Cardiac muscle cell (in vitro differentiated cells and primary cell): ENCODE measurements at regions not wholly inside any gene's neighbourhood (a gene's known extent, or its start where the extent isn't known, plus 50 kb on each side); places are given as distances from the start of the nearest gene placed in this dataset.

Experiments
- DNase-seq, 2 donors: peaks; one replicate each; pipeline versions ENCODE4 v3.0.0 to v3.0.0-alpha.2; 2010 to 2017; ENCODE audit warnings: low read depth in 1 of 2, low spot score in 1 of 2
- H3K27ac ChIP-seq: fragments of 200-600 bp; sonication (generic); 2 replicates; pipeline ENCODE4 v1.5.1; 2016
- H3K27me3 ChIP-seq: fragments of 200-600 bp; sonication (generic); 2 replicates; pipeline ENCODE4 v1.6.0; 2016; ENCODE audit warnings: control low read depth
- H3K36me3 ChIP-seq: fragments of 200-600 bp; sonication (generic); 2 replicates; pipeline ENCODE4 v1.5.1; 2016; ENCODE audit warnings: control low read depth
- H3K4me1 ChIP-seq: fragments of 200-600 bp; sonication (generic); 2 replicates; pipeline ENCODE4 v1.8.1; 2017; ENCODE audit warnings: low read depth, mild to moderate bottlenecking, mixed run types
- H3K4me3 ChIP-seq: fragments of 200-600 bp; sonication (generic); 2 replicates; pipeline ENCODE4 v1.5.1; 2016; ENCODE audit warnings: mild to moderate bottlenecking
- H3K9me3 ChIP-seq: fragments of 200-600 bp; sonication (generic); 2 replicates; pipeline ENCODE4 v1.5.1; 2017; ENCODE audit warnings: low read depth, mild to moderate bottlenecking, control low read depth
- TF ChIP-seq, protein P1 (sequence below): IDR thresholded peaks from 2 replicates; pipeline ENCODE4 v1.5.1; 2012; ENCODE audit warnings: low read depth, mild to moderate bottlenecking, low read length

DNA sequence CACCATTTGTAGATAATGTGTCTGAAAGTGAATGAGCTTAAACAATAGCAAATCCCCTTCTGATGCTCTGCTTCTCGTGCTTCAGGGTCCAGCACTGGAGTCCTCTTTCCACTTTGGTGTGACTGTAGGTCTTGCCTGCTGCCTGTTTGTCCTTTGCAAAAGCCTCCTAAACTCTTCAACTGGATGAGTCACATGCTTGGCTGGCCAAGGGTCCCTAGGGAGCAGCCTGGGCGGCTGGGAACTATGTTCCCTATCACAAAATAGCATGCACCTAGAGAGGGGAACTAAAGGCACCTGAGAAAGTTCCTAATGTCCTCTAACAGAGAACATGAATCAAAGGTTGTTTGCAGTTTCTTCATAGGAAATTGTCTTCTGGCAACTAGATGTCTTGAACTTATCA, 607.2 kb upstream of the PLXNA2 start:
- Histone ChIP-seq H3K4me3 (no peak overlapping the region), H3K4me1 (no peaks in the 10 kb centered on the region), H3K27me3 (no peaks in the 10 kb centered on the region), H3K9me3 (no peaks in the 10 kb centered on the region), H3K27ac (no peak overlapping the region), H3K36me3 (no peaks in the 10 kb centered on the region)
- no peak for DNase-seq
- TF ChIP-seq, protein P1, sequence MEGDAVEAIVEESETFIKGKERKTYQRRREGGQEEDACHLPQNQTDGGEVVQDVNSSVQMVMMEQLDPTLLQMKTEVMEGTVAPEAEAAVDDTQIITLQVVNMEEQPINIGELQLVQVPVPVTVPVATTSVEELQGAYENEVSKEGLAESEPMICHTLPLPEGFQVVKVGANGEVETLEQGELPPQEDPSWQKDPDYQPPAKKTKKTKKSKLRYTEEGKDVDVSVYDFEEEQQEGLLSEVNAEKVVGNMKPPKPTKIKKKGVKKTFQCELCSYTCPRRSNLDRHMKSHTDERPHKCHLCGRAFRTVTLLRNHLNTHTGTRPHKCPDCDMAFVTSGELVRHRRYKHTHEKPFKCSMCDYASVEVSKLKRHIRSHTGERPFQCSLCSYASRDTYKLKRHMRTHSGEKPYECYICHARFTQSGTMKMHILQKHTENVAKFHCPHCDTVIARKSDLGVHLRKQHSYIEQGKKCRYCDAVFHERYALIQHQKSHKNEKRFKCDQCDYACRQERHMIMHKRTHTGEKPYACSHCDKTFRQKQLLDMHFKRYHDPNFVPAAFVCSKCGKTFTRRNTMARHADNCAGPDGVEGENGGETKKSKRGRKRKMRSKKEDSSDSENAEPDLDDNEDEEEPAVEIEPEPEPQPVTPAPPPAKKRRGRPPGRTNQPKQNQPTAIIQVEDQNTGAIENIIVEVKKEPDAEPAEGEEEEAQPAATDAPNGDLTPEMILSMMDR: no peak

DNA sequence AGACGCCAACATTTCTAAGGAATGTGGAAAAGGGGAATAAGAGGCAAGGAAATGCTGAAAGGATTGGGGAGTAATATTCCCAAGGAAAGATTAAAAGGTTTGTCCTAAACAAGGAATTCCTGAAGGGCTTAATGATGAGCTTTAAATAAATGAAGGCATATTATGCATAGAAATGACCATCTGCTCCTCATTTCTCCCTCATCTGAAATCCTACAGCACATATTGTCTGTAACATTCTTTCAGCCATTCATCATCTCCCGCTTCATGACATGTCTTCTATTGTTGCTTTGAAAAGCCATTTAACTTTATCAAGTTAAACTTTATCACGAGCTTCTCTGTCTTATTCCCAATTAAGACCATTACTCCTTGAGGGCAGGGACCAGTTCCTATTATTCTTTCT, 608.7 kb upstream of the PLXNA2 start:
- H3K4me3 ChIP-seq: no peak overlapping the region
- H3K36me3 ChIP-seq: no peaks in the 10 kb centered on the region
- H3K4me1 ChIP-seq: no peaks in the 10 kb centered on the region
- no peaks in the 10 kb centered on the region for H3K9me3 ChIP-seq
- H3K27ac ChIP-seq: no peak overlapping the region
- no peak for DNase-seq
- TF ChIP-seq, protein P1: no peak
- no peaks in the 10 kb centered on the region for H3K27me3 ChIP-seq

DNA sequence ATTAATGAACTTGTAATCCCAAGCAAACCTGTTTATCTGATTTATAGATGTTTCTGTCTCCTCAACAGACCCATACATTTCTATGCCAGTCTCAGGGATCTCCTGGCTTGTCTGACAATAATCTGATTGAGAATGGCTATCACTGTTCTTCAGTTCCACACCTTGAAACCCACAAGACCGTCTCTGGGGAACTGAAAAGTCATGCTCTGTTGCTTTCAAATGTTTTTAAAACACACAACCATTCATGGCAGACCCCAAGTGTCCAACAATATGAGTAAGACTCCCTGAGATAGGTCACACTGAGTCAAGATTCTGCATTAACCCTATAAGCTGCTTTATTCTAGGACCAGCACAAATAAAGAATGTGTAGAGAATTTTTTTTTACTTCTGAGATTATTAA, 611.2 kb upstream of the PLXNA2 start:
- no peak for DNase-seq
- Histone ChIP-seq H3K4me1 (no peaks in the 10 kb centered on the region), H3K4me3 (no peak overlapping the region), H3K9me3 (no peaks in the 10 kb centered on the region), H3K27me3 (no peaks in the 10 kb centered on the region), H3K27ac (no peak overlapping the region), H3K36me3 (no peaks in the 10 kb centered on the region)
- TF ChIP-seq, protein P1: no peak

DNA sequence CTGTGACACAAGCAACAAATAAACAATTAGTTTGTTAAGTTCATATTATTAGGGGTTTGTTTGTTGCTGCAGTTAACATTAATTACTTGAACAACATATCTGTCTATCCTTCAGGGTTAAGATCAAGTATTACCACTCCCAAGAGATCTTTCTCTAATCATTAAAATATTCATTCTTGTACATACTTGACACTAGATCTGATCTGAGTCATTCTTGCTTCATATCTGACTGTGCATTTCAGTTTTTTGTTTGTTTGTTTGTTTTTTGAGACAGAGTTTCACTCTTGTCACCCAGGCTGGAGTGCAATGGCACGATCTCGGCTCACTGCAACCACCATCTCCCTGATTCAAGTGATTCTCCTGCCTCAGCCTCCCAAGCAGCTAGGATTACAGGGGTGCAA, 613.3 kb upstream of the PLXNA2 start:
- H3K27ac ChIP-seq: no peak overlapping the region
- TF ChIP-seq, protein P1: no peak
- H3K4me3 ChIP-seq: no peak overlapping the region
- DNase-seq: no peak
- no peaks in the 10 kb centered on the region for H3K9me3 ChIP-seq
- H3K27me3 ChIP-seq: no peaks in the 10 kb centered on the region
- H3K4me1 ChIP-seq: no peaks in the 10 kb centered on the region
- H3K36me3 ChIP-seq: no peaks in the 10 kb centered on the region

DNA sequence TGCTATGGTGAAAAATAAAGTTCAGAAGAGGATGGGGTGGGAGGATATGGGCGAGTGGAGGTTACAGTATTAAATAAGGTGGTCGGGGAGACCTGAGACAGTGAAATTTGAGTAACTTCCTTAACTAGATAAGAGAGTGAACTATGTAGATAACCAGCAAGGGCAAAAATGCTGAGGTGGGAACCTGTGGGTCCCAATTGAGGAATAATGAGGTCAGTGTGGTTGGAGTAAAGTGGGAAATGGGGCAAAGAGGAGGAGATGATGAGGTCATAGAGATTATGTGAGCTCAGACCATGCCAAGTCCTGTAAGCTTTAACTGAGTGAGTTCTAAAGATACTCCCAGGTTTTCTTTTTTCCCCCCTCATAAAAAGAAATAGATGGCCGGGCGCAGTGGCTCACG, 614.6 kb upstream of the PLXNA2 start:
- no peak overlapping the region for H3K4me3 ChIP-seq
- H3K9me3 ChIP-seq: no peaks in the 10 kb centered on the region
- H3K4me1 ChIP-seq: no peaks in the 10 kb centered on the region
- DNase-seq: no peak
- TF ChIP-seq, protein P1: no peak
- H3K27ac ChIP-seq: no peak overlapping the region
- H3K27me3 ChIP-seq: no peaks in the 10 kb centered on the region
- no peaks in the 10 kb centered on the region for H3K36me3 ChIP-seq

DNA sequence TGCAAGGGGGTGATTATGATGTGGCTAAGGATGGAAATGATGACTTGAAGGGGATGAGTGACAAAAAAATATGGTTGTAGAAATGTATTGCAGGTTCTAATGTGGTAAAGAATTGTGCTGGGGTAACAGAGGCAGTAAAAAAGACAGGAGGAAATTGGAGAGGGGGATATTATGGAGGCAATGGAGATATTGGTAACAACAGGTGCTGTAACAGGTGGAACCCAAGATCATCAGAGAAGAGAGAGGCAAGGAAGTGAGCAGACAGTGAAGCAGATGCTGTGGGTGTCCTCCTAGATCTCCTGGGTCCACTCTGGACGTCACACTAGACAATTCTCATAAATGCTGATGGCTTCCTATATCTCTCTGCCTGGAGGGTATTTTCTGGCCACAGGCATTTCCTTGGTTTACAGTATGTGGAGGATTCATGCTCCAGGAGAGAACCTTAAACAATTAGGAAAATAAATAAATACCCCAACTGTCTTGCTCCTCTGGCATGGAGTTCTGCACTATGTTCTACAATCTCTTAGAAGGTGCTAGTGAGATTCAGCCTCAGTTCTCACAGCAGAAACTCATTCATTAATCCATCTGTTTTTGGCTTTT, 620.3 kb upstream of the PLXNA2 start:
- DNase-seq: no peak
- H3K9me3 ChIP-seq: no peaks in the 10 kb centered on the region
- no peaks in the 10 kb centered on the region for H3K4me1 ChIP-seq
- H3K27ac ChIP-seq: no peak overlapping the region
- no peaks in the 10 kb centered on the region for H3K36me3 ChIP-seq
- TF ChIP-seq, protein P1: no peak
- H3K4me3 ChIP-seq: no peak overlapping the region
- H3K27me3 ChIP-seq: no peaks in the 10 kb centered on the region
